ENCODE measurements at regions not wholly inside any gene's neighbourhood (a gene's known extent, or its start where the extent isn't known, plus 50 kb on each side); places are given as distances from the start of the nearest gene placed in this dataset.

DNA sequence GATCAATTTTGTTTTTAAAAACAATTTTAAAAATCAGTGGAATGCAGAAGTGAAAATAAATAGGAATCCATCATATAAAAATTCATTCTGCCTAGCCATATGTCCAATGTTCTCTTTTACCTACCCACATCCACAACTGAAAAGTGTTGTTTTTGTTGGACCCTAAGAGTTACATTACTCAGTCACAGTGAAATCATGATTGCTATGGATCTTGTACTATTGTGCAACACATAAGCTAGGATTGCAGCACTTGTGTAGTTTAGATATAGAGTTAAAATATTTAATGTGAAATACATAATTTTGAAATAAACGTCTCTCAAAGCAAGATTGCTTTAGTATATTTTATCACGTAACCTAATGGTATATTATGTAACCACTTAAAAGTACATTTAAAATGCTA, 213.3 kb upstream of the CLEC14A start:
- H3K4me3 ChIP-seq (replicated peaks in 1 of 2; ENCODE audit: low read depth in 1 of 2, low read length in 2 of 2), result no peak overlapping the region
- H3K9ac ChIP-seq (ENCODE audit: low read length), result no peak overlapping the region
- H3K9me3 ChIP-seq (ENCODE audit: control insufficient read depth in 1 of 2, insufficient read depth in 1 of 2, low read depth in 1 of 2, low read length in 2 of 2), result no peaks in the 10 kb centered on the region
- RAD21 ChIA-PET (ENCODE audit: low non-redundant PET in 1 of 2, low total read pairs in 2 of 2, uncharacterized antibody in 2 of 2, unreplicated experiment in 2 of 2), result no interaction called here
- ATAC-seq (no peak), DNase-seq (ENCODE audit: low read depth, low spot score) (no peak)
- intact Hi-C loops (cut with micrococcal nuclease), result no loop called here
- H3K79me2 ChIP-seq (ENCODE audit: insufficient read depth, low read length), result no peaks in the 10 kb centered on the region
- no peaks in the 10 kb centered on the region for H3K27me3 ChIP-seq (ENCODE audit: insufficient read depth, low read length)
- H3K4me1 ChIP-seq (ENCODE audit: control insufficient read depth in 1 of 2, insufficient read depth in 2 of 2, low read length in 2 of 2), result no peaks in the 10 kb centered on the region
- H3K9me2 ChIP-seq (ENCODE audit: insufficient read depth), result no peaks in the 10 kb centered on the region
- no peak overlapping the region for H3K4me2 ChIP-seq (ENCODE audit: low read length)
- no peaks in the 10 kb centered on the region for H4K20me1 ChIP-seq (ENCODE audit: insufficient read depth)
- H2AFZ ChIP-seq (ENCODE audit: low read depth, low read length, poor library complexity, severe bottlenecking), result no peak overlapping the region
- H3K27ac ChIP-seq (ENCODE audit: low read depth, low read length), result no peak overlapping the region
- POLR2A ChIA-PET, result no interaction called here
- TF ChIP-seq ZFX (IDR thresholded peaks at IDR 0.05), result no peak
- TF ChIP-seq, protein P1, sequence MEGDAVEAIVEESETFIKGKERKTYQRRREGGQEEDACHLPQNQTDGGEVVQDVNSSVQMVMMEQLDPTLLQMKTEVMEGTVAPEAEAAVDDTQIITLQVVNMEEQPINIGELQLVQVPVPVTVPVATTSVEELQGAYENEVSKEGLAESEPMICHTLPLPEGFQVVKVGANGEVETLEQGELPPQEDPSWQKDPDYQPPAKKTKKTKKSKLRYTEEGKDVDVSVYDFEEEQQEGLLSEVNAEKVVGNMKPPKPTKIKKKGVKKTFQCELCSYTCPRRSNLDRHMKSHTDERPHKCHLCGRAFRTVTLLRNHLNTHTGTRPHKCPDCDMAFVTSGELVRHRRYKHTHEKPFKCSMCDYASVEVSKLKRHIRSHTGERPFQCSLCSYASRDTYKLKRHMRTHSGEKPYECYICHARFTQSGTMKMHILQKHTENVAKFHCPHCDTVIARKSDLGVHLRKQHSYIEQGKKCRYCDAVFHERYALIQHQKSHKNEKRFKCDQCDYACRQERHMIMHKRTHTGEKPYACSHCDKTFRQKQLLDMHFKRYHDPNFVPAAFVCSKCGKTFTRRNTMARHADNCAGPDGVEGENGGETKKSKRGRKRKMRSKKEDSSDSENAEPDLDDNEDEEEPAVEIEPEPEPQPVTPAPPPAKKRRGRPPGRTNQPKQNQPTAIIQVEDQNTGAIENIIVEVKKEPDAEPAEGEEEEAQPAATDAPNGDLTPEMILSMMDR (IDR thresholded peaks at IDR 0.05 in 2 of 3, conservative IDR thresholded peaks at IDR 0.05 in 1 of 3; ENCODE audit: borderline replicate concordance in 1 of 3, insufficient read depth in 1 of 3, low read depth in 2 of 3, low read length in 2 of 3), result no peak
- no peak for TF ChIP-seq TCF7L2 (IDR thresholded peaks at IDR 0.05; ENCODE audit: borderline replicate concordance, extremely low read depth, insufficient read depth, insufficient read length)
- TF ChIP-seq ELF1 (IDR thresholded peaks at IDR 0.05; ENCODE audit: borderline replicate concordance, low read depth), result no peak
- TF ChIP-seq EZH2 (IDR thresholded peaks at IDR 0.05), result no peak
- no peak for TF ChIP-seq POLR2A (IDR thresholded peaks at IDR 0.05; ENCODE audit: borderline replicate concordance, extremely low read depth, insufficient read depth, insufficient read length)
- no peak for TF ChIP-seq ZNF274 (IDR thresholded peaks at IDR 0.05; ENCODE audit: low read depth, low read length)
- no peak for TF ChIP-seq JUND (IDR thresholded peaks at IDR 0.05)
- TF ChIP-seq CEBPB (IDR thresholded peaks at IDR 0.05; ENCODE audit: low read depth), result no peak
- TF ChIP-seq CBX3 (IDR thresholded peaks at IDR 0.05; ENCODE audit: low read depth), result no peak
- TF ChIP-seq YY1 (IDR thresholded peaks at IDR 0.05; ENCODE audit: extremely low read depth, insufficient replicate concordance, low read depth, low read length), result no peak
- no peak for TF ChIP-seq EGR1 (IDR thresholded peaks at IDR 0.05; ENCODE audit: low read depth)
- TF ChIP-seq, protein P2, sequence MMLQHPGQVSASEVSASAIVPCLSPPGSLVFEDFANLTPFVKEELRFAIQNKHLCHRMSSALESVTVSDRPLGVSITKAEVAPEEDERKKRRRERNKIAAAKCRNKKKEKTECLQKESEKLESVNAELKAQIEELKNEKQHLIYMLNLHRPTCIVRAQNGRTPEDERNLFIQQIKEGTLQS (IDR thresholded peaks at IDR 0.05), result no peak
- TF ChIP-seq, protein P3, sequence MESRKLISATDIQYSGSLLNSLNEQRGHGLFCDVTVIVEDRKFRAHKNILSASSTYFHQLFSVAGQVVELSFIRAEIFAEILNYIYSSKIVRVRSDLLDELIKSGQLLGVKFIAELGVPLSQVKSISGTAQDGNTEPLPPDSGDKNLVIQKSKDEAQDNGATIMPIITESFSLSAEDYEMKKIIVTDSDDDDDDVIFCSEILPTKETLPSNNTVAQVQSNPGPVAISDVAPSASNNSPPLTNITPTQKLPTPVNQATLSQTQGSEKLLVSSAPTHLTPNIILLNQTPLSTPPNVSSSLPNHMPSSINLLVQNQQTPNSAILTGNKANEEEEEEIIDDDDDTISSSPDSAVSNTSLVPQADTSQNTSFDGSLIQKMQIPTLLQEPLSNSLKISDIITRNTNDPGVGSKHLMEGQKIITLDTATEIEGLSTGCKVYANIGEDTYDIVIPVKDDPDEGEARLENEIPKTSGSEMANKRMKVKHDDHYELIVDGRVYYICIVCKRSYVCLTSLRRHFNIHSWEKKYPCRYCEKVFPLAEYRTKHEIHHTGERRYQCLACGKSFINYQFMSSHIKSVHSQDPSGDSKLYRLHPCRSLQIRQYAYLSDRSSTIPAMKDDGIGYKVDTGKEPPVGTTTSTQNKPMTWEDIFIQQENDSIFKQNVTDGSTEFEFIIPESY (IDR thresholded peaks at IDR 0.05; ENCODE audit: extremely low read depth, insufficient replicate concordance, low read length), result no peak
- no peak for TF ChIP-seq FOSL1 (IDR thresholded peaks at IDR 0.05; ENCODE audit: low read depth)
- TF ChIP-seq POLR2AphosphoS5 (IDR thresholded peaks at IDR 0.05; ENCODE audit: low read depth, low read length), result no peak
- TF ChIP-seq, protein P4, sequence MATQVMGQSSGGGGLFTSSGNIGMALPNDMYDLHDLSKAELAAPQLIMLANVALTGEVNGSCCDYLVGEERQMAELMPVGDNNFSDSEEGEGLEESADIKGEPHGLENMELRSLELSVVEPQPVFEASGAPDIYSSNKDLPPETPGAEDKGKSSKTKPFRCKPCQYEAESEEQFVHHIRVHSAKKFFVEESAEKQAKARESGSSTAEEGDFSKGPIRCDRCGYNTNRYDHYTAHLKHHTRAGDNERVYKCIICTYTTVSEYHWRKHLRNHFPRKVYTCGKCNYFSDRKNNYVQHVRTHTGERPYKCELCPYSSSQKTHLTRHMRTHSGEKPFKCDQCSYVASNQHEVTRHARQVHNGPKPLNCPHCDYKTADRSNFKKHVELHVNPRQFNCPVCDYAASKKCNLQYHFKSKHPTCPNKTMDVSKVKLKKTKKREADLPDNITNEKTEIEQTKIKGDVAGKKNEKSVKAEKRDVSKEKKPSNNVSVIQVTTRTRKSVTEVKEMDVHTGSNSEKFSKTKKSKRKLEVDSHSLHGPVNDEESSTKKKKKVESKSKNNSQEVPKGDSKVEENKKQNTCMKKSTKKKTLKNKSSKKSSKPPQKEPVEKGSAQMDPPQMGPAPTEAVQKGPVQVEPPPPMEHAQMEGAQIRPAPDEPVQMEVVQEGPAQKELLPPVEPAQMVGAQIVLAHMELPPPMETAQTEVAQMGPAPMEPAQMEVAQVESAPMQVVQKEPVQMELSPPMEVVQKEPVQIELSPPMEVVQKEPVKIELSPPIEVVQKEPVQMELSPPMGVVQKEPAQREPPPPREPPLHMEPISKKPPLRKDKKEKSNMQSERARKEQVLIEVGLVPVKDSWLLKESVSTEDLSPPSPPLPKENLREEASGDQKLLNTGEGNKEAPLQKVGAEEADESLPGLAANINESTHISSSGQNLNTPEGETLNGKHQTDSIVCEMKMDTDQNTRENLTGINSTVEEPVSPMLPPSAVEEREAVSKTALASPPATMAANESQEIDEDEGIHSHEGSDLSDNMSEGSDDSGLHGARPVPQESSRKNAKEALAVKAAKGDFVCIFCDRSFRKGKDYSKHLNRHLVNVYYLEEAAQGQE (IDR thresholded peaks at IDR 0.05; ENCODE audit: low read depth), result no peak
- CTCF ChIA-PET, result no interaction called here
- no TSS peak for BruUV-seq (replicated peaks)
- no peaks in the 10 kb centered on the region for H3K36me3 ChIP-seq (ENCODE audit: control insufficient read depth in 1 of 2, insufficient read depth in 2 of 2, low read length in 2 of 2)

Data from HCT116 (cell line).